ENCODE measurements at regions not wholly inside any gene's neighbourhood (a gene's known extent, or its start where the extent isn't known, plus 50 kb on each side); places are given as distances from the start of the nearest gene placed in this dataset.

DNA sequence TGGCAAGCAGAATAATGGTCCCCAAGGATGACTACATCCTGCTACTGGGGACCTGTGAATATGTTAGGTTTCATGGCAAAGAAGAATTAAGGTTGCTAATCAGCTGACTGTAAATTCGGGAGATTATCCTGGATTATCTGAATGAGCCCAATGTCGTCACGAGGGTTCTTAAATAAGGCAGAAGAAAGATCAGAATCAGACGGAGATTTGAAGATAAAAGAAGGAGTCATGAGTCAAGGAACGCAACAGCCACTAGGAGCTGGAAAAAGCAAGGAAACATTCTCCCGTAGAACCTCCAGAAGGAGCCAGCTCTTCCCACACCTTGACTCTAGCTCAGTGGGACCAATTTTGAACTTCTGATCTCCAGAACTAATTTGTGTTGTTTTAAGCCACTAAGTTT is 82.9 kb upstream of the APBB1IP start:
- Mint-ChIP-seq H3K27ac (no peak overlapping the region), H3K36me3 (ENCODE audit: low read depth) (no peaks in the 10 kb centered on the region), H3K9me3 (no peaks in the 10 kb centered on the region), H3K4me3 (no peak overlapping the region), H3K4me1 (peaks cover 13% of the 10 kb centered on the region; the same call in 2 of the 3 replicates), H3K27me3 (ENCODE audit: insufficient read depth, low read depth, poor library complexity) (peaks cover 1% of the 10 kb centered on the region)
- DNase-seq (ENCODE audit: low spot score), result no peak
- no peaks in the 10 kb centered on the region for H3K27me3 ChIP-seq (ENCODE audit: insufficient read depth)
- TF ChIP-seq JUNB (IDR thresholded peaks at IDR 0.05; ENCODE audit: unreplicated experiment) (no peak), ZNF114 (CRISPR knock-in tag; IDR thresholded peaks at IDR 0.05) (no peak), ZNF331 (CRISPR knock-in tag; IDR thresholded peaks at IDR 0.05; ENCODE audit: low read depth) (no peak), ZNF462 (CRISPR knock-in tag; IDR thresholded peaks at IDR 0.05) (no peak), EZH2 (IDR thresholded peaks at IDR 0.05; ENCODE audit: low read depth, unreplicated experiment) (no peak), POLR2AphosphoS5 (IDR thresholded peaks at IDR 0.05; ENCODE audit: low read depth) (no peak), EZH2phosphoT487 (IDR thresholded peaks at IDR 0.05; ENCODE audit: unreplicated experiment) (no peak), REST (IDR thresholded peaks at IDR 0.05; ENCODE audit: unreplicated experiment) (no peak), STAT1 (IDR thresholded peaks at IDR 0.05; ENCODE audit: unreplicated experiment) (no peak), NANOG (IDR thresholded peaks at IDR 0.05; ENCODE audit: borderline replicate concordance) (no peak), CREB1 (CRISPR knock-in tag; IDR thresholded peaks at IDR 0.05; ENCODE audit: low read depth) (no peak)
- TF ChIP-seq, protein P1, sequence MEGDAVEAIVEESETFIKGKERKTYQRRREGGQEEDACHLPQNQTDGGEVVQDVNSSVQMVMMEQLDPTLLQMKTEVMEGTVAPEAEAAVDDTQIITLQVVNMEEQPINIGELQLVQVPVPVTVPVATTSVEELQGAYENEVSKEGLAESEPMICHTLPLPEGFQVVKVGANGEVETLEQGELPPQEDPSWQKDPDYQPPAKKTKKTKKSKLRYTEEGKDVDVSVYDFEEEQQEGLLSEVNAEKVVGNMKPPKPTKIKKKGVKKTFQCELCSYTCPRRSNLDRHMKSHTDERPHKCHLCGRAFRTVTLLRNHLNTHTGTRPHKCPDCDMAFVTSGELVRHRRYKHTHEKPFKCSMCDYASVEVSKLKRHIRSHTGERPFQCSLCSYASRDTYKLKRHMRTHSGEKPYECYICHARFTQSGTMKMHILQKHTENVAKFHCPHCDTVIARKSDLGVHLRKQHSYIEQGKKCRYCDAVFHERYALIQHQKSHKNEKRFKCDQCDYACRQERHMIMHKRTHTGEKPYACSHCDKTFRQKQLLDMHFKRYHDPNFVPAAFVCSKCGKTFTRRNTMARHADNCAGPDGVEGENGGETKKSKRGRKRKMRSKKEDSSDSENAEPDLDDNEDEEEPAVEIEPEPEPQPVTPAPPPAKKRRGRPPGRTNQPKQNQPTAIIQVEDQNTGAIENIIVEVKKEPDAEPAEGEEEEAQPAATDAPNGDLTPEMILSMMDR (conservative IDR thresholded peaks at IDR 0.05; ENCODE audit: low read depth in 2 of 2), result no peak
- TF ChIP-seq, protein P2, sequence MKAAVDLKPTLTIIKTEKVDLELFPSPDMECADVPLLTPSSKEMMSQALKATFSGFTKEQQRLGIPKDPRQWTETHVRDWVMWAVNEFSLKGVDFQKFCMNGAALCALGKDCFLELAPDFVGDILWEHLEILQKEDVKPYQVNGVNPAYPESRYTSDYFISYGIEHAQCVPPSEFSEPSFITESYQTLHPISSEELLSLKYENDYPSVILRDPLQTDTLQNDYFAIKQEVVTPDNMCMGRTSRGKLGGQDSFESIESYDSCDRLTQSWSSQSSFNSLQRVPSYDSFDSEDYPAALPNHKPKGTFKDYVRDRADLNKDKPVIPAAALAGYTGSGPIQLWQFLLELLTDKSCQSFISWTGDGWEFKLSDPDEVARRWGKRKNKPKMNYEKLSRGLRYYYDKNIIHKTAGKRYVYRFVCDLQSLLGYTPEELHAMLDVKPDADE (IDR thresholded peaks at IDR 0.05), result no peak
- H3K27ac ChIP-seq (ENCODE audit: low read depth), result no peak overlapping the region
- no peaks in the 10 kb centered on the region for H3F3A ChIP-seq (replicated peaks; ENCODE audit: low read depth)
- no peaks in the 10 kb centered on the region for H4K20me1 ChIP-seq (replicated peaks; ENCODE audit: insufficient read depth)
- H3K4me1 ChIP-seq (ENCODE audit: insufficient read depth), result peaks cover 11% of the 10 kb centered on the region
- H3K4me3 ChIP-seq, result no peak overlapping the region
- no peak for ATAC-seq
- no peak overlapping the region for H3K4me2 ChIP-seq
- no peaks in the 10 kb centered on the region for H3K79me2 ChIP-seq (replicated peaks; ENCODE audit: insufficient read depth)
- H2AFZ ChIP-seq, result no peak overlapping the region
- no peaks in the 10 kb centered on the region for H3K9me2 ChIP-seq (ENCODE audit: insufficient read depth)
- no peaks in the 10 kb centered on the region for H3K36me3 ChIP-seq (ENCODE audit: insufficient read depth)

All from GM23338 (cell line).